T-helper 17 cell (primary cell): ENCODE measurements at regions not wholly inside any gene's neighbourhood (a gene's known extent, or its start where the extent isn't known, plus 50 kb on each side); places are given as distances from the start of the nearest gene placed in this dataset.
"Not testable (repeated sequence)": the region's sequence is repeated elsewhere in the genome, so short reads cannot be mapped to it uniquely, and the experiment has no call there.

Experiments
- ATAC-seq: fragments of 150-1000 bp; cut with Tn5 transposase; 2 replicates; pipeline ENCODE4 v1.10.0; 2021; ENCODE audit warnings: mild to moderate bottlenecking, moderate library complexity
- DNase-seq, 3 donors: peaks; one replicate each; pipeline versions ENCODE4 v3.0.0 to v3.0.0-alpha.2; 2020 to 2021
- H3K9me3 ChIP-seq: one replicate; pipeline ENCODE4 v1.7.0; 2013; ENCODE audit warnings: low read length, mild to moderate bottlenecking; ENCODE audit not compliant: control insufficient read depth, poor library complexity, severe bottlenecking
- H3K27ac Mint-ChIP-seq: one replicate; pipeline ENCODE4 v1.8.0; 2022; ENCODE audit warnings: mild to moderate bottlenecking, moderate library complexity, mixed read lengths
- H3K27me3 Mint-ChIP-seq: one replicate; pipeline ENCODE4 v1.8.0; 2022; ENCODE audit warnings: mixed read lengths
- H3K36me3 Mint-ChIP-seq: one replicate; pipeline ENCODE4 v1.8.0; 2022; ENCODE audit warnings: low read depth, mixed read lengths
- H3K4me1 Mint-ChIP-seq: one replicate; pipeline ENCODE4 v1.8.0; 2022; ENCODE audit warnings: mild to moderate bottlenecking, mixed read lengths
- H3K4me3 Mint-ChIP-seq: one replicate; pipeline ENCODE4 v1.8.0; 2022; ENCODE audit warnings: mild to moderate bottlenecking, moderate library complexity, mixed read lengths

DNA sequence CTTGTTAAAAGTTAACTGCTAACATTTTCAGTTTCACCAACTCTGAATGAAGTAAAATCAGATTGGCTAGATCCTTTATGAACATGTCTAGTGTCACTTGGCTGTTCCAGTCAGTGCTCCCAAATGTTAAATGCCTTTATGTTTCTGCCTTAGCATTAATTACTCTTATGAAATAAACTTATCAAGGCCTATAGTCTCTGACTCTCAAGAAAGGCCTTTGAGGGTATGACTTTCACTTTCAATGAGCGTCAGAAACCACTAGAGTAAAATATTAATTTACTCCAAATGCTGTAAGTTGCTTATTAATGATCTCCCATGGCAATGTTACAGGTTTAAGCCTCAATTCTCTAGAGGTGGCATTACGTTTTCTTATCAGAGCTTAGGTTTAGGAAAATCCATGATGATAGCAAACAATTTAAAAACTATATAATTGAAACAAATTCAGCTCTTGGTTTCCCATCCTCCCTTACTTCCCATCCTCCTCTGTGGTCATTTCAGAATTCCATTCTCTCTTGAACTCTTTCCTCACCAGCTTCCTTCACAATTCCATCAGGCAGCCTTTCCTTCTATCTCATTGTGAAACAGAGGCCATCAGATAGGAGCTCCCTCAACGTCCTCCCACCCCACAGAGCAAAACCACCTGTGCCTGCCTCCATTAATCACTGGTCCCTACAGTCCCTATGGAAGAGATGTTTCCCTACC is 108.6 kb upstream of the COP1 start:
- no peaks in the 10 kb centered on the region for H3K9me3 ChIP-seq
- H3K4me1 Mint-ChIP-seq = no peaks in the 10 kb centered on the region
- ATAC-seq (no peak), DNase-seq (no peak)
- no peak overlapping the region for H3K27ac Mint-ChIP-seq
- H3K27me3 Mint-ChIP-seq = peaks cover 5% of the 10 kb centered on the region
- H3K4me3 Mint-ChIP-seq = no peak overlapping the region
- H3K36me3 Mint-ChIP-seq = no peaks in the 10 kb centered on the region

DNA sequence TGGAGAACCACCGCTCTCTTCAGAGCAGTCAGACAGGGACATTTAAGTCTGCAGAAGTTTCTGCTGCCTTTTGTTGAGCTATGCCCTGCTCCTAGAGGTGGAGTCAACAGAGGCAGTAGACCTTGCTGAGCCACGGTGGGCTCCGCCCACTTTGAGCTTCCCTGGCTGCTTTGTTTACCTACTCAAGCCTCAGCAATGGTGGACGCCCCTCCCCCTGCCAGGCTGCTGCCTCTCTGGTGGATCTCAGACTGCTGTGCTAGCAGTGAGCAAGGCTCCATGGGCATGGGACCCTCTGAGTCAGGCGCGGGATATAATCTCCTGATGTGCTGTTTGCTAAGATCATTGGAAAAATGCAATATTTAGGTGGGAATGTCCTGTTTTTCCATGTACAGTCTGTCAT is 89.5 kb upstream of the COP1 start:
- not testable (repeated sequence) for DNase-seq, H3K9me3 ChIP-seq, H3K4me3 Mint-ChIP-seq, H3K27me3 Mint-ChIP-seq, ATAC-seq, H3K4me1 Mint-ChIP-seq, H3K27ac Mint-ChIP-seq, H3K36me3 Mint-ChIP-seq

DNA sequence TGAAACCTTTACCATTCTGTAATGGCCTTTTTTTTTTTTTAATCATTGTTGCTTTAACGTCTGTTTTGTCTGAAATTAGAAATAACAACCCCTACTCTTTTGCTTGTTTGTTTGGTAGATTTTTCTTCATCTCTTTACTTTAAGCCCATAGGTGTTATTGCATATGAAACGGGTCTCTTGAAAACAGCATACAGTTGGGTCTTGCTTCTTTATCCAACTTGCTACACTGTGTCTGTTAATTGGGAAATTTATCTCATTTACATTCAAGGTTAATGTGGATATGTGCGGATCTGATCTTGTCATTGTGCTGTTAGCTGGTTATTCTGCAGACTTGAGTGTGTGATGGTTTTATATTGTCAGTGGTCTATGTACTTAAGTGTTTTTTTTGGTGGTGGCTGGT is 78.9 kb upstream of the COP1 start:
- DNase-seq (no peak), ATAC-seq (no peak)
- Mint-ChIP-seq H3K36me3 (no peaks in the 10 kb centered on the region), H3K4me1 (no peaks in the 10 kb centered on the region), H3K27me3 (no peaks in the 10 kb centered on the region), H3K27ac (no peak overlapping the region), H3K4me3 (no peak overlapping the region)
- peaks cover 13% of the 10 kb centered on the region for H3K9me3 ChIP-seq

DNA sequence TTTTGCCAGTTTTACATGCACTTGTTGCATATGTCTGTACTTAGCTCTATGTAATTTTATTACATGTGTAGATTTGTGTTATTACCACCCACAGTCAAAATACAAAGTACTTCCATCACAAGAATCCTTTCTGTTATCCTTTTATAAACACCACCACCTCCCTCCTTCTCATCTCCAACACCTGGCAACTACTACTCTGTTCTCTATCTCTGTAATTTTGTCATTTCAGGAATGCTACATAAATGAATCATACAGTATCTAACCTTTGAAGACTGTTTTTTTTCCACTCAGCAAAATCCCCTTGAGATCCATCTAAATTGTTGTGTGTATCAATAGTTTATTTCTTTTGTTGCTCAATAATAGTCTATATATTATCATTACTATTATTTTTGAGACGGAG is 64.5 kb upstream of the COP1 start:
- Mint-ChIP-seq H3K4me1 (no peaks in the 10 kb centered on the region), H3K27me3 (no peaks in the 10 kb centered on the region), H3K4me3 (no peak overlapping the region), H3K36me3 (no peaks in the 10 kb centered on the region), H3K27ac (no peak overlapping the region)
- no peak for ATAC-seq
- DNase-seq = no peak
- H3K9me3 ChIP-seq = no peaks in the 10 kb centered on the region
